Liver (tissue), 3 donors: ENCODE measurements at regions not wholly inside any gene's neighbourhood (a gene's known extent, or its start where the extent isn't known, plus 50 kb on each side); places are given as distances from the start of the nearest gene placed in this dataset.
"Not testable (repeated sequence)": the region's sequence is repeated elsewhere in the genome, so short reads cannot be mapped to it uniquely, and the experiment has no call there.

ENCODE experiments used
- ATF3 ChIP-seq: IDR thresholded peaks from 2 replicates; pipeline ENCODE4 v1.6.1; 2016; ENCODE audit warnings: antibody characterized with exemption
- CTCF ChIP-seq: fragments of 150-350 bp; IDR thresholded peaks from 2 replicates; pipeline ENCODE4 v1.5.1; 2017; ENCODE audit warnings: improper control_type of control experiment, low read depth, low read length; ENCODE audit not compliant: missing input control
- EGR1 ChIP-seq, 2 donors: IDR thresholded peaks; 2 replicates each; pipeline ENCODE4 v1.6.1; 2016 to 2018; ENCODE audit warnings: antibody characterized with exemption in 2 of 2, low read depth in 2 of 2
- FOXA1 ChIP-seq: IDR thresholded peaks from 2 replicates; pipeline ENCODE4 v1.6.1; 2016; ENCODE audit warnings: antibody characterized with exemption
- GABPA ChIP-seq, 2 donors: IDR thresholded peaks in 1 of 2; conservative IDR thresholded peaks in 1 of 2; 2 replicates each; pipeline ENCODE4 v1.6.1; 2016; ENCODE audit warnings: antibody characterized with exemption in 2 of 2, mild to moderate bottlenecking in 1 of 2, moderate library complexity in 1 of 2
- JUND ChIP-seq, 2 donors: IDR thresholded peaks; 2 replicates each; pipeline ENCODE4 v1.6.1; 2016; ENCODE audit warnings: antibody characterized with exemption in 2 of 2
- RAD21 ChIP-seq, 2 donors: IDR thresholded peaks; 2 replicates each; pipeline ENCODE4 v1.6.1; 2016; ENCODE audit warnings: antibody characterized with exemption in 2 of 2, mild to moderate bottlenecking in 2 of 2
- REST ChIP-seq: IDR thresholded peaks from 2 replicates; pipeline ENCODE4 v1.6.1; 2016; ENCODE audit warnings: antibody characterized with exemption, mild to moderate bottlenecking
- SP1 ChIP-seq: IDR thresholded peaks from 2 replicates; pipeline ENCODE4 v1.6.1; 2018; ENCODE audit warnings: antibody characterized with exemption, mild to moderate bottlenecking
- TAF1 ChIP-seq: conservative IDR thresholded peaks from 2 replicates; pipeline ENCODE4 v1.6.1; 2016; ENCODE audit warnings: antibody characterized with exemption, mild to moderate bottlenecking
- YY1 ChIP-seq: IDR thresholded peaks from 2 replicates; pipeline ENCODE4 v1.6.1; 2016; ENCODE audit warnings: antibody characterized with exemption, mild to moderate bottlenecking
- ZBTB33 ChIP-seq: IDR thresholded peaks from 2 replicates; pipeline ENCODE4 v1.6.1; 2016; ENCODE audit warnings: antibody characterized with exemption
- donor health status: healthy.
- donor health status: healthy.

GRCh38 chr1:146671588-146671987, 266.5 kb upstream of the NBPF12 start:
- not testable (repeated sequence) for TF ChIP-seq CTCF; FOXA1; JUND (IDR thresholded peaks at IDR 0.05); SP1; REST; RAD21 (IDR thresholded peaks at IDR 0.05); TAF1; YY1; GABPA (IDR thresholded peaks at IDR 0.05 in 1 of 2, conservative IDR thresholded peaks at IDR 0.05 in 1 of 2); ATF3; EGR1 (IDR thresholded peaks at IDR 0.05; ENCODE audit: low read depth in 2 of 2); ZBTB33
